ENCODE measurements at regions not wholly inside any gene's neighbourhood (a gene's known extent, or its start where the extent isn't known, plus 50 kb on each side); places are given as distances from the start of the nearest gene placed in this dataset.

DNA sequence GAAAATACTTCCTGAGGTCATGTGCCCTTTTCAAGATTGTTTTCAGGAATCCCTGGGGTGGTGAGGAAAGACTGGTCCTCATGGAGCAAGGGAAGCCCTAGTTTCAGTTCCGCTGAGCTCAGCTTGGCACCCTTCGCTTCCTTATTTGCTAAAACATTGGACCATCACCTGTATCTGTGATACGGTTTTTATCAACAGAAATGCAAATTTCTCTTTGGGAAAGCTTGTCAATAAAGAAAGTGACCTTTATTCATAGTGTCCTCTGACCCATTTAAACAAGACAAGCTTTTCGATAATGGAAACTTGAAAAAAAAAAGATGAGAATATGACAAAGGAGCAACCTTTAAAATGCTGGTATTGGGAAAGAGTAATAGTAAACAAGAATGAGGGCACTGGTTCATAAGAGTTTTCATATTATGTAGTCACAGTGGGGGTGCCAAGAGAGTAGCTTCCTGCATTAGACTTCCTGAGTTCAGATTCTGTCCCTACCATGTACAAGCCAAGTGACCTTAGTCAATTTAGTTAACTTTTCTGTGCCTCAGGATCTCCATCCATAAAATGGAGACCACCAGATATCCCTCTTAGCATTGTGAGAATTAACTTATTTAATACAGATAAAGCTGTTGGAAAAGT lies 57.0 kb upstream of the RAI2 start:
- DNase-seq: no peak

DNA sequence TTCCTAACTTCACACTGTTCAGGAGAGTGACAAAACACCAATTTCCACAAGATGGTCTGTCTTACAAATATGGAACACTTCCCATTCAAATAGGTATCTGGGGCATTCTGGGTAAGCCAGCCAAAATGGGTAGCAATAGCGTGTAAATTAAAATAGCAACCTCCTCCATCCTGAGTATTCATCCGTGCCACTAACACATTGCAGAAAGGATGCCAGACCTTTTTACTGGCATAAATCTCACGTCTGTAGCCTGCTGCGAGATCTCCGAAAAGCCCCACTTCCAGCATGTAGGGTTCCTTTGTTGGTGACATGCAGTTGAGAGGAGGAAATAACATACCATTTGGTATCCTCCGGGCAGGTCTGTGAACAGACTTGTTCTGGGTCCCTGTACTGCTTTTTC lies 52.7 kb upstream of the RAI2 start:
- no peak for DNase-seq
